Thyroid gland (tissue), 4 donors: ENCODE measurements at regions not wholly inside any gene's neighbourhood (a gene's known extent, or its start where the extent isn't known, plus 50 kb on each side); places are given as distances from the start of the nearest gene placed in this dataset.

ENCODE experiments used
- POLR2A ChIP-seq, 2 donors: fragments of 450-650 bp; IDR thresholded peaks; one replicate each; pipeline ENCODE4 v1.6.1; 2017; ENCODE audit warnings: antibody characterized with exemption in 2 of 2, mild to moderate bottlenecking in 2 of 2, moderate library complexity in 1 of 2
- TF ChIP-seq, protein P1 (sequence below), 6 experiments: fragments of 200-600 bp in 3 of 6; fragments of 450-650 bp in 3 of 6; sonication (generic) in 3 of 6; IDR thresholded peaks; one replicate each; pipeline ENCODE4 v1.5.1; 2016 to 2019; ENCODE audit warnings: antibody characterized with exemption in 6 of 6, mild to moderate bottlenecking in 2 of 6, inconsistent platforms in 1 of 6, moderate library complexity in 1 of 6

DNA sequence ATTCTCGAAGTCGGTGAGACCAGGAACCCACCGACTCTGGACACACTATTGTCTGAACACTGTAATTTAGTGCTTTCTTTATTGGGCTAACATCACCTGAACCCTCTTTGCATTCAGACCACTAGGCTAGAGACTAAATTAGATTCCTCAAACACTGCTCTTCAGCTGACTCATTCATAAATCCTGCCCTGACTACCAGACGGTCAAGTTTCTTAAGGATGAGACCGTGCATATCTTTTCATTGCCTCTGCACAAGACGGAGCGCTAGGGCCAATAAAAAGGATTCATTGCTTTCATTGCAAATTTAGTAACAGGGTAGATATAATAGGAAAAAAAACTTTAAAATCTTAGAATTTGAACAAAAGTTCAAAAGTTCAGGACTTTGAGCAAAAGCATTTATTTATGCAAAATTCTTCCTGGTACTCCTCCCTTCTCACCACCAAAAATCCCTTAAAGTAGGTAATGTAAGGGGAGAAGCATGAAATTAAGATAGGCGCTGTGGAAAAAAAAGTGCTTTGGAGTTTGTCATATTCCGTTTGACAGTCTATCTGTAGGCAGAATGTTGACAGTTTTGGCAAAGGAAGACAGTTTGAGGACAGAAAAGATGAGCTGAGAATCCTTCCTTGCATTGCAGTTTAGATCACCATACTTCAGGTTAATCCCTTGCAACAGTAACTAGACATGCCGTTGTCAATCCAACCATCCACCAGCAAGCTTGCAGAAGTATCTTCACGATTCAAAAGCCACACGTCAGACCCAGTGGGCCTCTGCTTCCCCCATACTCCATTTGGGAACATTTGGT is 328.6 kb upstream of the JARID2 start:
- TF ChIP-seq, protein P1, sequence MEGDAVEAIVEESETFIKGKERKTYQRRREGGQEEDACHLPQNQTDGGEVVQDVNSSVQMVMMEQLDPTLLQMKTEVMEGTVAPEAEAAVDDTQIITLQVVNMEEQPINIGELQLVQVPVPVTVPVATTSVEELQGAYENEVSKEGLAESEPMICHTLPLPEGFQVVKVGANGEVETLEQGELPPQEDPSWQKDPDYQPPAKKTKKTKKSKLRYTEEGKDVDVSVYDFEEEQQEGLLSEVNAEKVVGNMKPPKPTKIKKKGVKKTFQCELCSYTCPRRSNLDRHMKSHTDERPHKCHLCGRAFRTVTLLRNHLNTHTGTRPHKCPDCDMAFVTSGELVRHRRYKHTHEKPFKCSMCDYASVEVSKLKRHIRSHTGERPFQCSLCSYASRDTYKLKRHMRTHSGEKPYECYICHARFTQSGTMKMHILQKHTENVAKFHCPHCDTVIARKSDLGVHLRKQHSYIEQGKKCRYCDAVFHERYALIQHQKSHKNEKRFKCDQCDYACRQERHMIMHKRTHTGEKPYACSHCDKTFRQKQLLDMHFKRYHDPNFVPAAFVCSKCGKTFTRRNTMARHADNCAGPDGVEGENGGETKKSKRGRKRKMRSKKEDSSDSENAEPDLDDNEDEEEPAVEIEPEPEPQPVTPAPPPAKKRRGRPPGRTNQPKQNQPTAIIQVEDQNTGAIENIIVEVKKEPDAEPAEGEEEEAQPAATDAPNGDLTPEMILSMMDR (IDR thresholded peaks at IDR 0.05): no peak
- no peak for TF ChIP-seq POLR2A (IDR thresholded peaks at IDR 0.05)
